Small intestine (tissue), 7 donors: ENCODE measurements at regions not wholly inside any gene's neighbourhood (a gene's known extent, or its start where the extent isn't known, plus 50 kb on each side); places are given as distances from the start of the nearest gene placed in this dataset.

Experiments
- DNase-seq, 2 donors: peaks; one replicate each; pipeline versions ENCODE4 v3.0.0 to v3.0.0-alpha.2; 2013
- FAIRE-seq: peaks from 2 replicates; lab custom pipeline; 2012; peaks lifted over from hg19 to GRCh38; lab: Jason Lieb, UNC
- H3K27ac ChIP-seq, 3 donors: one replicate each; pipeline ENCODE4 v1.5.1; 2013; ENCODE audit warnings: low read length in 2 of 3, mild to moderate bottlenecking in 2 of 3, control low read depth in 1 of 3, inconsistent platforms in 1 of 3, low read depth in 1 of 3, moderate library complexity in 1 of 3
- H3K27me3 ChIP-seq, 3 donors: one replicate each; pipeline ENCODE4 v1.6.1; 2013; ENCODE audit warnings: low read length in 3 of 3, inconsistent platforms in 1 of 3; ENCODE audit not compliant: control insufficient read depth in 3 of 3, insufficient read depth in 3 of 3
- H3K36me3 ChIP-seq, 3 donors: one replicate each; pipeline ENCODE4 v1.6.1; 2013; ENCODE audit warnings: low read length in 3 of 3, inconsistent platforms in 1 of 3, low read depth in 1 of 3, mild to moderate bottlenecking in 1 of 3, moderate library complexity in 1 of 3; ENCODE audit not compliant: control insufficient read depth in 3 of 3, insufficient read depth in 2 of 3
- H3K4me1 ChIP-seq, 3 donors: one replicate each; pipeline ENCODE4 v1.6.1; 2013; ENCODE audit warnings: low read length in 2 of 3, inconsistent platforms in 1 of 3, low read depth in 1 of 3, mild to moderate bottlenecking in 1 of 3, moderate library complexity in 1 of 3; ENCODE audit not compliant: control insufficient read depth in 3 of 3, insufficient read depth in 2 of 3
- H3K4me3 ChIP-seq, 3 donors: one replicate each; pipeline ENCODE4 v1.5.1; 2013; ENCODE audit warnings: low read length in 3 of 3, control low read depth in 1 of 3, inconsistent platforms in 1 of 3, low read depth in 1 of 3, mild to moderate bottlenecking in 1 of 3, moderate library complexity in 1 of 3
- H3K9me3 ChIP-seq, 2 donors: one replicate each; pipeline ENCODE4 v1.6.1; 2013; ENCODE audit warnings: low read depth in 1 of 2, low read length in 1 of 2; ENCODE audit not compliant: control insufficient read depth in 2 of 2, insufficient read depth in 1 of 2
- whole genome bisulfite sequencing, 3 donors: extraction: QIAGEN DNeasy Blood & Tissue Kit; methylation state at CpG; one replicate each; pipeline ENCODE4 v1.1.7; 2013; 5-methylcytosine and 5-hydroxymethylcytosine counted together
- donor health status: healthy with polysubstance abuse.
- donor health status: control.
- donor health status: control.
- donor health status: Bipolar disorder and iron deficiency.
- donor health status: healthy.

DNA sequence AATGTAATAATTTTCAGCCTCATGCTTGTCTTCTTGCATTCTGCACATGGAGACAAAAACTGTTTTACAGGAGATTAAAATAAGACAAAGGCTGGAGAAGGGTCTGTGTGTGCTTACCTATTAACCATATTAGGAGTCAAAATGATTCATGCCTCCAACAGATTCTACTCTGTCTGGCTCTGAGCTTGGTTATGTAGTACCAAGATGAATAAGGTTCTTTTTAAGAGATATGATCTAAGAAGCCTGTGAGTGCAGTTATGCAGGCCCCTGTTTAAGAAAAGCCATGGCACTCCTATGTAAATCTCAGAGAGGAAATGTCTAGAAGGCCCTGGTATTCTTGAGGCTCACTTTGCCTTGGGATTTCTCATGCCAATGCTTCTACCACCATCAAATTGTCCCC, 486.6 kb upstream of the CDH11 start:
- Histone ChIP-seq H3K9me3 (peaks cover 0 to 1% of the 10 kb centered on the region in 2 donors), H3K36me3 (no peaks in the 10 kb centered on the region), H3K4me1 (no peaks in the 10 kb centered on the region), H3K27ac (no peak overlapping the region), H3K4me3 (no peak overlapping the region), H3K27me3 (no peaks in the 10 kb centered on the region)
- no peak for DNase-seq
- no peak for FAIRE-seq

- H3K4me1 ChIP-seq, result no peaks in the 10 kb centered on the region
- no peak for DNase-seq
- peaks cover 0 to 1% of the 10 kb centered on the region in 2 donors for H3K9me3 ChIP-seq
- no peaks in the 10 kb centered on the region for H3K27me3 ChIP-seq
- no peaks in the 10 kb centered on the region for H3K36me3 ChIP-seq
- no peak overlapping the region for H3K4me3 ChIP-seq
- no peak overlapping the region for H3K27ac ChIP-seq
- WGBS, 3 donors, result 88 to 91% (median 90%) methylated on average over 3 of the region's 3 CpGs
- FAIRE-seq, result no peak
These were observed 482.9 kb upstream of the CDH11 start for GRCh38 chr16:65604771-65605170.

- no peak for DNase-seq
- no peaks in the 10 kb centered on the region for H3K4me1 ChIP-seq
- H3K27me3 ChIP-seq, result no peaks in the 10 kb centered on the region
- H3K27ac ChIP-seq, result no peak overlapping the region
- 76 to 83% (median 77%) methylated on average over 3 of the region's 3 CpGs for WGBS, 3 donors
- H3K4me3 ChIP-seq, result no peak overlapping the region
- no peak for FAIRE-seq
- peaks cover 0 to 3% of the 10 kb centered on the region in 2 donors for H3K9me3 ChIP-seq
- H3K36me3 ChIP-seq, result no peaks in the 10 kb centered on the region
These were observed 479.9 kb upstream of the CDH11 start for GRCh38 chr16:65601781-65602180.

DNA sequence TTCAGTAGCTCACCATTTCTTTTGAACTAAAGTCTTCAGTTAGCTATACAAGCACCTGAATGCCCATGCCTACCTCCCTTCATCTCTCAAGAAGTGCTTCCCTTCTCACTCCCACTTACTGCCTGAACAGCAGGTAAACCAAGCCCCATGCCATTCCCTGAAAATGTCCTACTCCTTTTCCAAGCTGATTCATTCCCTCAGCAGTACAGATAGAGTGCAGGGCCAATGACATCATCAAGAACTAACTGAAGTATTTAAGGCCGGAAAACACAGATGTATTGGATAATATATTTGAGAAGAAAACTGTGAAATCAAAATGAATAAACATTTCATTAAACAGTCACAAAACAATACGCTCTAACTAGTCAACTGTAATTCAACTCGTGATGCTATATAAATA, 478.8 kb upstream of the CDH11 start:
- DNase-seq (no peak), FAIRE-seq (no peak)
- H3K9me3 ChIP-seq, result peaks cover 0 to 3% of the 10 kb centered on the region in 2 donors
- 83 to 89% (median 88%) methylated on average over 3 of the region's 3 CpGs for WGBS, 3 donors
- H3K4me3 ChIP-seq, result no peak overlapping the region
- no peaks in the 10 kb centered on the region for H3K4me1 ChIP-seq
- no peak overlapping the region for H3K27ac ChIP-seq
- no peaks in the 10 kb centered on the region for H3K27me3 ChIP-seq
- no peaks in the 10 kb centered on the region for H3K36me3 ChIP-seq

DNA sequence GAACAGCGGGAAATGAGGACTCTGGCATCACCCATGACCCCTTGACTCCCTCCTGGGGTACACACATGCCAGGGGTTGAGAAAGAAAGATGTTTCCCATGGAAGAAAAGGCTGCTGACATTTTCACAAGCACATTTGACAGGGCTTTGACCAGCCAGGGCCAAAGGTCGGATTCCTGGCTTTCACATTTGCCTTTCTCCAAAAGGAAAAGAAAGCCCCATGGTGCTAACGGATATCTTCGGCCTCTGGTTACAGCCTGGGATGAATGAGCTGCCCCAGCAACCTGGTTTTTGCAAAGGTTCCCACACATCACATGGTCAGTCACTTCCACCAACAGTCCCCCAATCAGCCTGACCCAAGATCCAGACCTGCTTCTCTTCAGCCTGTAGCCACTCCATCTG, 478.2 kb upstream of the CDH11 start:
- no peak overlapping the region for H3K4me3 ChIP-seq
- no peaks in the 10 kb centered on the region for H3K4me1 ChIP-seq
- WGBS, 3 donors, result 51 to 70% (median 66%) methylated on average over 4 of the region's 4 CpGs
- no peaks in the 10 kb centered on the region for H3K27me3 ChIP-seq
- DNase-seq, result no peak
- FAIRE-seq, result no peak
- no peak overlapping the region for H3K27ac ChIP-seq
- H3K9me3 ChIP-seq, result peaks cover 0 to 3% of the 10 kb centered on the region in 2 donors
- no peaks in the 10 kb centered on the region for H3K36me3 ChIP-seq

DNA sequence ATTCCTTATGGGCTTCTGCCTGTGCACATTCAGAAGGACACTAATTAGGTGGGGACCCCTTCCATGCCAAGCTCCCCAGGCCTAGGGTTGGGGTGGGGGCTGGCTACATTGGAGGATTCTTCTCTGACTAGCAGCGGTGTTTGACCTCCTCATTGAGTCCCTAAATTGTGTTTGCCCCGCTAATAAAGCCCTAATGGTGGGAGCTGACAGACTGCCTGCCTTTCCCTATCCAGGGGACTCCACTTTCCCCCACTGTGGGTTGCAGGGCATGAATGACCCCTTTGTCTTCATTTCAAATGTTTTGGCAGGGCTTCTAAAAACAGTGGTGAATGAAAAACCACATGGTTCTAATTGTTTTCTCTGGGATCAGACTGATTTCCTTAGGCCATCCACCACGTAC, 476.8 kb upstream of the CDH11 start:
- H3K9me3 ChIP-seq, result peaks cover 0 to 3% of the 10 kb centered on the region in 2 donors
- no peak for FAIRE-seq

DNA sequence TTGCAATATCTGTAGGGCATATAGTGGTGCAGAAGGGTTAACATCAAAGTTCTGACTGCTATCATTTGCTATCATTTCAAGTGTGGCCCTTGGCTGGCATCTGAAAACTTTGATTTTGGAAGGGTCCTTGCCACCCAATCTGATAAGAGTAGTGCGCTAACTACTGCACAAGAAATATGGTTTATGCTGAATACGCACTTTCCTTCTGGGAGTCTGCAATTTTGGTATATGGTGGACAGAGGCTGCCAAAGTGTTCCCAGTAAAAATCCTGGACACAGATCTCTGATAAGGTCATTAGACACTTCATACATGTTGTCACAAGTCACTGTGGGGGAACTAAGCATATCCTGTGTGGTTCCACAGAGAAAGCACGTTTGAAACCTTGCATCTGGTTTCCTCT, 461.6 kb upstream of the CDH11 start:
- H3K27ac ChIP-seq, result no peak overlapping the region
- FAIRE-seq, result no peak
- H3K4me1 ChIP-seq, result no peaks in the 10 kb centered on the region
- no peaks in the 10 kb centered on the region for H3K9me3 ChIP-seq
- WGBS, 3 donors, result 63 to 71% (median 63%) methylated on average over 3 of the region's 3 CpGs
- no peak for DNase-seq
- H3K4me3 ChIP-seq, result no peak overlapping the region
- H3K36me3 ChIP-seq, result no peaks in the 10 kb centered on the region
- H3K27me3 ChIP-seq, result no peaks in the 10 kb centered on the region

More for the DNA sequence above, 476.8 kb upstream of the CDH11 start:
- DNase-seq, result no peak
- 53 to 79% (median 77%) methylated on average over 3 of the region's 3 CpGs for WGBS, 3 donors
- H3K27ac ChIP-seq, result no peak overlapping the region
- H3K27me3 ChIP-seq, result no peaks in the 10 kb centered on the region
- H3K4me1 ChIP-seq, result no peaks in the 10 kb centered on the region
- H3K36me3 ChIP-seq, result no peaks in the 10 kb centered on the region
- H3K4me3 ChIP-seq, result no peak overlapping the region

DNA sequence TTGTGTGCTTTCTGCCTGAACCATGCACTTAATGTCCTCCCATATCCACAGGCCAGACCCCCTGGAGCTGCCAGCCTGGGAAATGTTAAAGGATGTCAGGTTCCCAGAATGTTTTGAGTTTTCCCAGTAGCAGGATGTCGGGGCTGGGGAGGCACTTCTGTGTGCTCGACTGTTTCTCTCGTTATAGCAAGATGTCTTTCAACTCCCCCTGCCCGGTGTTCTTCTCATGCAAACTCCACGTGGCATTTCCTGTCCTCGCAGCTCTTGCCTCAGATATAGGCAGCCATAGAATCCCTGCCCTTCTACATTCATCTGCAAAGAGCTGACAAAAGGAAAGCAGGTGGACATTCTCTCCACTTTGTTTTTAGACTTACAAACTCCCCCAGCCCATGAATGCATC, 457.2 kb upstream of the CDH11 start:
- no peaks in the 10 kb centered on the region for H3K4me1 ChIP-seq
- 51 to 69% (median 62%) methylated on average over 6 of the region's 6 CpGs for WGBS, 3 donors
- H3K36me3 ChIP-seq, result no peaks in the 10 kb centered on the region
- H3K4me3 ChIP-seq, result no peak overlapping the region
- DNase-seq (no peak), FAIRE-seq (no peak)
- H3K9me3 ChIP-seq, result no peaks in the 10 kb centered on the region
- no peaks in the 10 kb centered on the region for H3K27me3 ChIP-seq
- H3K27ac ChIP-seq, result no peak overlapping the region

DNA sequence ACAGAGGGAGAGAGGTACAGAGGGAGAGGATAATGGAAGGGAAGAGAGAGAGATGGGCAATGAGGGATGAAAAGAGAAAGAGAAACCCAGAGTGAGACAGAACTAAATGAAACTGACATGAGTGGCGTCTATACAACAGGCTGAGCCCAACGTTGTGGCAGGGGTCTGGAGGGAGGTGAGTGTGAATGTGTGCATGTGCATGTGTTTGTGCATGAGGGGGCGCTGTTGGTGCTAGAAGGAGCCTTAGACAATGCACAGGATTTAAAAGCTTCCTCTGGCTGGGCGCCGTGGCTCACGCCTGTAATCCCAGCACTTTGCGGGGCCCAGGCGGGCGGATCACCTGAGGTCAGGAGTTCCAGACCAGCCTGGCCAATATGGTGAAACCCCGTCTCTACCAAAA, 454.8 kb upstream of the CDH11 start:
- 75 to 79% (median 77%) methylated on average over 10 of the region's 10 CpGs for WGBS, 3 donors
- Histone ChIP-seq H3K9me3 (no peaks in the 10 kb centered on the region), H3K36me3 (no peaks in the 10 kb centered on the region), H3K27ac (no peak overlapping the region), H3K4me3 (no peak overlapping the region), H3K4me1 (no peaks in the 10 kb centered on the region), H3K27me3 (no peaks in the 10 kb centered on the region)
- DNase-seq, result no peak
- no peak for FAIRE-seq
